ENCODE measurements at regions not wholly inside any gene's neighbourhood (a gene's known extent, or its start where the extent isn't known, plus 50 kb on each side); places are given as distances from the start of the nearest gene placed in this dataset.

- Histone ChIP-seq H3K4me3 (ENCODE audit: low read depth, low read length) (no peak overlapping the region), H3K4me1 (ENCODE audit: control insufficient read depth, insufficient read depth, low read length) (no peaks in the 10 kb centered on the region), H3K9ac (ENCODE audit: low read depth, low read length) (no peak overlapping the region), H3K27me3 (ENCODE audit: control insufficient read depth, insufficient read depth, low read length) (no peaks in the 10 kb centered on the region), H3K9me3 (ENCODE audit: control insufficient read depth, insufficient read depth, low read length) (no peaks in the 10 kb centered on the region), H3K36me3 (ENCODE audit: control insufficient read depth, insufficient read depth, low read length) (no peaks in the 10 kb centered on the region)
Measured at GRCh38 chr5:175257128-175257846, 186.7 kb downstream of the DRD1 start.

GRCh38 chr5:175254155-175254554 lies 189.8 kb downstream of the DRD1 start:
- Histone ChIP-seq H3K9me3 (ENCODE audit: control insufficient read depth, insufficient read depth, low read length) (no peaks in the 10 kb centered on the region), H3K36me3 (ENCODE audit: control insufficient read depth, insufficient read depth, low read length) (no peaks in the 10 kb centered on the region), H3K4me1 (ENCODE audit: control insufficient read depth, insufficient read depth, low read length) (no peaks in the 10 kb centered on the region), H3K4me3 (ENCODE audit: low read depth, low read length) (no peak overlapping the region), H3K9ac (ENCODE audit: low read depth, low read length) (no peak overlapping the region), H3K27me3 (ENCODE audit: control insufficient read depth, insufficient read depth, low read length) (no peaks in the 10 kb centered on the region)

- H3K9me3 ChIP-seq (ENCODE audit: control insufficient read depth, insufficient read depth, low read length): no peaks in the 10 kb centered on the region
- no peaks in the 10 kb centered on the region for H3K4me1 ChIP-seq (ENCODE audit: control insufficient read depth, insufficient read depth, low read length)
- H3K36me3 ChIP-seq (ENCODE audit: control insufficient read depth, insufficient read depth, low read length): no peaks in the 10 kb centered on the region
- no peak overlapping the region for H3K9ac ChIP-seq (ENCODE audit: low read depth, low read length)
- H3K27me3 ChIP-seq (ENCODE audit: control insufficient read depth, insufficient read depth, low read length): no peaks in the 10 kb centered on the region
- no peak overlapping the region for H3K4me3 ChIP-seq (ENCODE audit: low read depth, low read length)
Measured at GRCh38 chr5:175253597-175253996, 190.4 kb downstream of the DRD1 start.

GRCh38 chr5:175252234-175252805 lies 191.7 kb downstream of the DRD1 start:
- Histone ChIP-seq H3K9ac (ENCODE audit: low read depth, low read length) (no peak overlapping the region), H3K9me3 (ENCODE audit: control insufficient read depth, insufficient read depth, low read length) (no peaks in the 10 kb centered on the region), H3K4me3 (ENCODE audit: low read depth, low read length) (no peak overlapping the region), H3K4me1 (ENCODE audit: control insufficient read depth, insufficient read depth, low read length) (no peaks in the 10 kb centered on the region), H3K36me3 (ENCODE audit: control insufficient read depth, insufficient read depth, low read length) (no peaks in the 10 kb centered on the region), H3K27me3 (ENCODE audit: control insufficient read depth, insufficient read depth, low read length) (no peaks in the 10 kb centered on the region)

- Histone ChIP-seq H3K4me3 (ENCODE audit: low read depth, low read length) (no peak overlapping the region), H3K36me3 (ENCODE audit: control insufficient read depth, insufficient read depth, low read length) (no peaks in the 10 kb centered on the region), H3K4me1 (ENCODE audit: control insufficient read depth, insufficient read depth, low read length) (no peaks in the 10 kb centered on the region), H3K9ac (ENCODE audit: low read depth, low read length) (no peak overlapping the region), H3K9me3 (ENCODE audit: control insufficient read depth, insufficient read depth, low read length) (no peaks in the 10 kb centered on the region), H3K27me3 (ENCODE audit: control insufficient read depth, insufficient read depth, low read length) (no peaks in the 10 kb centered on the region)
Measured at GRCh38 chr5:175250426-175250825, 193.6 kb downstream of the DRD1 start.

- H3K9me3 ChIP-seq (ENCODE audit: control insufficient read depth, insufficient read depth, low read length): no peaks in the 10 kb centered on the region
- H3K27me3 ChIP-seq (ENCODE audit: control insufficient read depth, insufficient read depth, low read length): no peaks in the 10 kb centered on the region
- no peak overlapping the region for H3K9ac ChIP-seq (ENCODE audit: low read depth, low read length)
- H3K4me1 ChIP-seq (ENCODE audit: control insufficient read depth, insufficient read depth, low read length): no peaks in the 10 kb centered on the region
- no peak overlapping the region for H3K4me3 ChIP-seq (ENCODE audit: low read depth, low read length)
- no peaks in the 10 kb centered on the region for H3K36me3 ChIP-seq (ENCODE audit: control insufficient read depth, insufficient read depth, low read length)
Measured at GRCh38 chr5:175248416-175248905, 195.5 kb downstream of the DRD1 start.

GRCh38 chr5:175246889-175247520 lies 197.0 kb downstream of the DRD1 start:
- no peak overlapping the region for H3K9ac ChIP-seq (ENCODE audit: low read depth, low read length)
- no peak overlapping the region for H3K4me3 ChIP-seq (ENCODE audit: low read depth, low read length)
- no peaks in the 10 kb centered on the region for H3K36me3 ChIP-seq (ENCODE audit: control insufficient read depth, insufficient read depth, low read length)
- H3K27me3 ChIP-seq (ENCODE audit: control insufficient read depth, insufficient read depth, low read length): no peaks in the 10 kb centered on the region
- H3K4me1 ChIP-seq (ENCODE audit: control insufficient read depth, insufficient read depth, low read length): no peaks in the 10 kb centered on the region
- no peaks in the 10 kb centered on the region for H3K9me3 ChIP-seq (ENCODE audit: control insufficient read depth, insufficient read depth, low read length)

GRCh38 chr5:175246242-175246888 lies 197.6 kb downstream of the DRD1 start:
- H3K4me1 ChIP-seq (ENCODE audit: control insufficient read depth, insufficient read depth, low read length): no peaks in the 10 kb centered on the region
- no peaks in the 10 kb centered on the region for H3K9me3 ChIP-seq (ENCODE audit: control insufficient read depth, insufficient read depth, low read length)
- no peaks in the 10 kb centered on the region for H3K27me3 ChIP-seq (ENCODE audit: control insufficient read depth, insufficient read depth, low read length)
- H3K9ac ChIP-seq (ENCODE audit: low read depth, low read length): no peak overlapping the region
- no peaks in the 10 kb centered on the region for H3K36me3 ChIP-seq (ENCODE audit: control insufficient read depth, insufficient read depth, low read length)
- no peak overlapping the region for H3K4me3 ChIP-seq (ENCODE audit: low read depth, low read length)

GRCh38 chr5:175243441-175243840 lies 200.5 kb downstream of the DRD1 start:
- Histone ChIP-seq H3K36me3 (ENCODE audit: control insufficient read depth, insufficient read depth, low read length) (no peaks in the 10 kb centered on the region), H3K9ac (ENCODE audit: low read depth, low read length) (no peak overlapping the region), H3K9me3 (ENCODE audit: control insufficient read depth, insufficient read depth, low read length) (no peaks in the 10 kb centered on the region), H3K27me3 (ENCODE audit: control insufficient read depth, insufficient read depth, low read length) (no peaks in the 10 kb centered on the region), H3K4me3 (ENCODE audit: low read depth, low read length) (no peak overlapping the region), H3K4me1 (ENCODE audit: control insufficient read depth, insufficient read depth, low read length) (no peaks in the 10 kb centered on the region)

- Histone ChIP-seq H3K9me3 (ENCODE audit: control insufficient read depth, insufficient read depth, low read length) (no peaks in the 10 kb centered on the region), H3K4me3 (ENCODE audit: low read depth, low read length) (no peak overlapping the region), H3K27me3 (ENCODE audit: control insufficient read depth, insufficient read depth, low read length) (no peaks in the 10 kb centered on the region), H3K9ac (ENCODE audit: low read depth, low read length) (no peak overlapping the region), H3K36me3 (ENCODE audit: control insufficient read depth, insufficient read depth, low read length) (no peaks in the 10 kb centered on the region), H3K4me1 (ENCODE audit: control insufficient read depth, insufficient read depth, low read length) (no peaks in the 10 kb centered on the region)
Measured at GRCh38 chr5:175242207-175242606, 201.8 kb downstream of the DRD1 start.

GRCh38 chr5:175238326-175238725 lies 205.7 kb downstream of the DRD1 start:
- Histone ChIP-seq H3K9ac (ENCODE audit: low read depth, low read length) (no peak overlapping the region), H3K27me3 (ENCODE audit: control insufficient read depth, insufficient read depth, low read length) (no peaks in the 10 kb centered on the region), H3K4me3 (ENCODE audit: low read depth, low read length) (no peak overlapping the region), H3K36me3 (ENCODE audit: control insufficient read depth, insufficient read depth, low read length) (no peaks in the 10 kb centered on the region), H3K4me1 (ENCODE audit: control insufficient read depth, insufficient read depth, low read length) (no peaks in the 10 kb centered on the region), H3K9me3 (ENCODE audit: control insufficient read depth, insufficient read depth, low read length) (no peaks in the 10 kb centered on the region)

Measured in iPS-15b (cell line).